GM21825 (cell line): ENCODE measurements at regions not wholly inside any gene's neighbourhood (a gene's known extent, or its start where the extent isn't known, plus 50 kb on each side); places are given as distances from the start of the nearest gene placed in this dataset.
"Not testable (repeated sequence)": the region's sequence is repeated elsewhere in the genome, so short reads cannot be mapped to it uniquely, and the experiment has no call there.

Experiments
- ATAC-seq: cut with Tn5 transposase; IDR thresholded peaks from one replicate; pipeline ENCODE4 v1.9.1; 2021; ENCODE audit warnings: mild to moderate bottlenecking, moderate library complexity; ENCODE audit not compliant: unreplicated experiment

- ATAC-seq: no peak
These were observed 377.8 kb downstream of the LNPK start for GRCh38 chr2:175624211-175624761.

GRCh38 chr2:175621821-175622220 lies 380.2 kb downstream of the LNPK start:
- ATAC-seq: no peak

- ATAC-seq: no peak
These were observed 382.0 kb downstream of the LNPK start for GRCh38 chr2:175620106-175620505.

DNA sequence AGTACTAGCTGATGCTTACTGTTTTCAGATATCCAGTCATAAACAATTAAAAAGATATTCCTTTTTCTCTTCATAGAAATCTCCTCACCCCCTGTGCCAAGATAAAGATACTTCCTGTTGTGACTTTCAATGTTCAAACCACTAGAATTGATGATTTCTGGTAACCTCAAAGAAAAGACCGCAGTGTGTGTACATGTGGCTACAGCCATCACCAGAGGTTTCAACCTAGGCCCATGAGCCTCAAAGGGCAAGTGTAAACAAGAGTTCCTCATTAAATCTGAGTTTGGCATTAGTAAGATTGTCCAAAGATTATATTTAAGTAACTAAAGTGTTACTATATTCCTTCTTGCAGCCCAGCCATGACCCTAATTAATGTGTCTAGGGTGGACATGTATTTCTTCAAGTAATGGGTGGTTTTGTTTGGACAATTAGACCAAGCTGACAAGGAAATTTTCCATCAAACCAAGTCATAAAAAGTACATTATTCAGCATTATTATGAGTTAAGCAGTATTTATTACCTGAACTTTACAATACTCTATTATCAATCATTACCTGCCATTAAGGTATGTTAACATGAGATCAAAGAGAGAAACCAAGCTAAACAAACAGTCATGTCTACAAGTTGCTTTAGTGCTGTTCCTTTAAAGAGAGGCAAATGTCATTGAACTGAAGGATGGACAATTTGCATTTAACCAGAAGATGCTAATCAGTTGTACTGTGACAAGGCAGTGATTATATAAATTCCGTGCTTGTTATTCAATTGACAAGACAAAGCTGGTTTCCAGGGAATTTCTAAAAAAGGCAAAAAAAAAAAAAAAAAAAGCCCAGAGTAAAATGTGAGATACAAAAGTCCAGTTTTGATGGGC lies 382.7 kb downstream of the LNPK start:
- no peak for ATAC-seq

- ATAC-seq: no peak
These were observed 389.8 kb downstream of the LNPK start for GRCh38 chr2:175612280-175612679.

DNA sequence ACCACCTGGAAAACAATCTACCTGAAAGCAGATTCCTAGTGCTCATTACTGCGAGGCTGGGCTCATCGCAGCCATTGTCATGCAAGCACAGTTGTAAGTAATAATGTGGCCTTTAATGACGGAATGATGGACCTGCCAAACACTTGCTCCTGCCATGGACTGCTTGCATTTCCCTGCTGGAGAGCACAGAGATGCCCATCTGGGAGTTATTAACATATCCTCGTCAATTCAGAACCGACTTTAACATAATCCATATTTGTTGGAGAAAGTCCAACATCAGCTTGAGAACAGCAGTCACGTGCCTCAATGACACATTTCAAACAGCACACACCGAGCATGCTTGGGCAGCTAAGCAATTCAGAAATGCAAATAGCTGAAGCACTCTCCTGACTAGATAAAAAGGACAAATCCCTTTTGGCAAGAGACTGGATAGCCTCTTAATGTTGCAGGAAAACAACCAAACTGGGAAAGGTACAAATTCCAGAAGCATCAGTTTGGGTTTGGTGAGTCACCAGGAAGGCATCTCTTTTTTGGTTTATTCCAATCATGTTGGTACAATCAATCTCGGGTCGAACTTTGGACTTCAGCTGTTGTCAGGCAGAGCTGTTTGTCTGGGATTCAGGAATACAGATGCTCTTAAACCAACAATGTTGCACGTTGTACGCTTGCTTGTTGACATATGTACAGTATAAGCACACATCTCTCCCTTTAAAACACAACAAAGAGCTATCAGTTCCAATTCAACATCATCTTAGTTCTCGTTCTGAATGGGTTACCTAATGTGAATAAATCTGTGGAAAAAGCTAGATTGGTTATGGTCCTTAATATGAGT lies 395.8 kb downstream of the LNPK start:
- no peak for ATAC-seq

- no peak for ATAC-seq
These were observed 396.4 kb downstream of the LNPK start for GRCh38 chr2:175605640-175606009.

DNA sequence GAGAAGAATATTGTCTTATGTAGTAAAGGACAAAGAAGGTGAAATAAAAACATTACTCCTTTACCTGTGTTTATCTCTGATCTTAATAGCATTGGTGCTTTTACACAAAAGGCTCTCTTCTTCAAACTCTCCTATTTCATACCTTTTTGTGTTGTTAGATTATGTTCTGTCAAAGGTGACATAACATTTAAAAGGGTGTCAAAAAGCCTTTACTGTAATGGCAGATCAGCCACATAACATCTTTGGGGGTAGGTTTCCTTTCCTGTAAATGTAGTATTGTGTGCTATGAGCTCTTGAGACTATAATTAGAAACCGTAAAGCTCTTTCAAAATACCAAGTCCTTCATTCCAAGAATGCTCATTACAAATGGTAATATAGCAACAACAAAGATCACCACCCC lies 400.1 kb downstream of the LNPK start:
- ATAC-seq: no peak

GRCh38 chr2:175599966-175600831 lies 401.9 kb downstream of the LNPK start:
- ATAC-seq: no peak

DNA sequence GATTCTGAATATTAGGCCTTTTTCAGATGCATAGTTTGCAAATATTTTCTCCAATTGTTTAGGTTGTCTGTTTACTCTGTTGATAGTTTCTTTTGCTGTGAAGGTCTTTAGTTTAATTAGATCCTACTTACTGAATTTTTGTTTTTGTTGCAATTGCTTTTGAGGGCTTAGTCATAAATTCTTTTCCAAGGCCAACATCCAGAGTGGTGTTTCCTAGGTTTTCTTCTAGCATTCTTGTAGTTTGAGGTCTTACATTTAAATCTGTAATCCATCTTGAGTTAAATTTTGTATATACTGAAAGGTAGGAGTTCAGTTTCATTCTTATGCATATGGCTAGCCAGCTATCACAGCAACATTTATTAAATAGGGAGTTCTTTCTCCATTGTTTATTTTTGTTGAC lies 404.8 kb downstream of the LNPK start:
- no peak for ATAC-seq

GRCh38 chr2:175595139-175595538 lies 406.9 kb downstream of the LNPK start:
- no peak for ATAC-seq

DNA sequence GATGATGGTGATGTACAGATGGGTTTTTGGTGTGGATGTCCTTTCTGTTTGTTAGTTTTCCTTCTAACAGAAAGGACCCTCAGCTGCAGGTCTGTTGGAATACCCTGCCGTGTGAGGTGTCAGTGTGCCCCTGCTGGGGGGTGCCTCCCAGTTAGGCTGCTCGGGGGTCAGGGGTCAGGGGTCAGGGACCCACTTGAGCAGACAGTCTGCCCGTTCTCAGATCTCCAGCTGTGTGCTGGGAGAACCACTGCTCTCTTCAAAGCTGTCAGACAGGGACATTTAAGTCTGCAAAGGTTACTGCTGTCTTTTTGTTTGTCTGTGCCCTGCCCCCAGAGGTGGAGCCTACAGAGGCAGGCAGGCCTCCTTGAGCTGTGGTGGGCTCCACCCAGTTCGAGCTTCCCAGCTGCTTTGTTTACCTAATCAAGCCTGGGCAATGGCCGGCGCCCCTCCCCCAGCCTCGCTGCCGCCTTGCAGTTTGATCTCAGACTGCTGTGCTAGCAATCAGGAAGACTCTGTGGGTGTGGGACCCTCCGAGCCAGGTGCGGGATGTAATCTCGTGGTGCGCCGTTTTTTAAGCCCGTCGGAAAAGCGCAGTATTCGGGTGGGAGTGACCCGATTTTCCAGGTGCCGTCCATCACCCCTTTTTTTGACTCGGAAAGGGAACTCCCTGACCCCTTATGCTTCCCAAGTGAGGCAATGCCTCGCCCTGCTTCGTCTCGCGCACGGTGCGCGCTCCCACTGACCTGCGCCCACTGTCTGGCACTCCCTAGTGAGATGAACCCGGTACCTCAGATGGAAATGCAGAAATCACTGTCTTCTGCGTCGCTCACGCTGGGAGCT lies 408.2 kb downstream of the LNPK start:
- not testable (repeated sequence) for ATAC-seq

DNA sequence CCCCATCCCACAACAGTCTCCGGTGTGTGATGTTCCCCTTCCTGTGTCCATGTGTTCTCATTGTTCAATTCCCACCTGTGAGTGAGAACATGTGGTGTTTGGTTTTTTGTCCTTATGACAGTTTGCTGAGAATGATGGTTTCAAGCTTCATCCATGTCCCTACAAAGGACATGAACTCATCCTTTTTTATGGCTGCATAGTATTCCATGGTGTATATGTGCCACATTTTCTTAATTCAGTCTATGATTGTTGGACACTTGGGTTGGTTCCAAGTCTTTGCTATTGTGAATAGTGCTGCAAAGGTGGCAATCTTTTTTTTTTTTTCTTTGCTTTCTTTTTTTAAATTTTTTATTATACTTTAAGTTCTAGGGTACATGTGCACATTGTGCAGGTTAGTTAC lies 406.7 kb upstream of the ATP5MC3 start:
- not testable (repeated sequence) for ATAC-seq

GRCh38 chr2:175585496-175585895 lies 404.0 kb upstream of the ATP5MC3 start:
- ATAC-seq: no peak

- ATAC-seq: no peak
These were observed 399.1 kb upstream of the ATP5MC3 start for GRCh38 chr2:175580652-175581051.

DNA sequence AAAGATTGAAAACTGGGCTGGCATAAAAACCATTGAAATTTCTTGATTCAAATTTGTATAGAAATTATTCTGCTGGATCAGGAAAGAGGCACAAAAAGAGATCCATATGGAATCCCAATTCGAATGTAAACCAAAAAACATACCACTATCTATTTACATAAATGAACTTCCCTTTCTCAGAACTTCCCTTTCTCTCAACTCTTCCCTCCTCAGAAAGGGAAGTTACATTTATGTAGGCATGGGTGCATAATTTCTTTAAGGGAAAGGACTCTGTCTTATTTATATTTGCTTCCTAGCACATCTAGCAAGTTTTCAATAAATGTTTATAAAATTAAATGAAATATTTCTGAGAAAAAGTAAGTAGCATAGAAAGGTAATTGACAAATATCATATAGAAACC lies 398.1 kb upstream of the ATP5MC3 start:
- ATAC-seq: no peak

- no peak for ATAC-seq
These were observed 396.0 kb upstream of the ATP5MC3 start for GRCh38 chr2:175577368-175577970.

DNA sequence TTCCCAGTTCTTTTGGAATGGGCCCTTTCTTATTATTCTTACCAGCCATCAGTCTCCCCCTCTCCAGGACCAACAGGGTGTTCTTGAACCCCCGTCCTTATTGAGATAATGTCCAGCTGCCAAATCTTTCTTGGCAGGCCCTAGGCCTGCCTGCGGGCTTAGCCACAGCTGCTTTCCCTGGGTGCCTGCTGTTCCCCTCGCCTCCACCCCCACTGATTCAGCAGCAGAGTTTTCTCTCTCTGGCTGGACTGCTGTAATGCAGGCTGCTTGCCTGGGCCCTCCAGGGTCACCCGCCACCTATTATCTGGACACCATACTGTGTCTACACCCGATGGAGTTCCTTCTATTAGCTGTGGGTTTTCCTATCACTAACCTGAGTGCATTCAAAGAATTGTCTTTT lies 395.4 kb upstream of the ATP5MC3 start:
- no peak for ATAC-seq

- peak; percentile 6 for ATAC-seq
These were observed 394.8 kb upstream of the ATP5MC3 start for GRCh38 chr2:175576270-175576669.
